ENCODE measurements at regions not wholly inside any gene's neighbourhood (a gene's known extent, or its start where the extent isn't known, plus 50 kb on each side); places are given as distances from the start of the nearest gene placed in this dataset.

- no peak for TF ChIP-seq AR (CRISPR knock-in tag; IDR thresholded peaks at IDR 0.05)
- no peak for TF ChIP-seq TP53 (CRISPR knock-in tag; IDR thresholded peaks at IDR 0.05)
- no peak for TF ChIP-seq ATF3 (CRISPR knock-in tag; conservative IDR thresholded peaks at IDR 0.05)
- TF ChIP-seq EMX1 (CRISPR knock-in tag; IDR thresholded peaks at IDR 0.05): no peak
- TF ChIP-seq NR3C1 (CRISPR knock-in tag; conservative IDR thresholded peaks at IDR 0.05; ENCODE audit: low read depth): no peak
- Mint-ChIP-seq H3K9me3 (peaks cover 22% of the 10 kb centered on the region), H3K27ac (no peak overlapping the region), H3K4me3 (no peak overlapping the region), H3K36me3 (peaks cover 12% of the 10 kb centered on the region), H3K4me1 (no peaks in the 10 kb centered on the region), H3K27me3 (ENCODE audit: low read depth) (no peaks in the 10 kb centered on the region)
- ATAC-seq: no peak
- DNase-seq (ENCODE audit: low spot score): no peak
- CTCF ChIA-PET: no interaction called here
- POLR2A ChIA-PET: no interaction called here
Measured at GRCh38 chr11:128181088-128181480, 406.3 kb downstream of the ETS1 start.

GRCh38 chr11:128180441-128181087, 406.8 kb downstream of the ETS1 start:
- ChIA-PET POLR2A (no interaction called here), CTCF (interaction anchor here (2.4 kb wide), 1 partner anchor 23 kb away, joined by 6 read pairs; no protein-coding TSS in a partner anchor)
- Mint-ChIP-seq H3K27ac (no peak overlapping the region), H3K4me1 (peaks cover under 1% of the 10 kb centered on the region; the same call in 1 of the 2 replicates), H3K9me3 (peaks cover 17% of the 10 kb centered on the region), H3K27me3 (ENCODE audit: low read depth) (no peaks in the 10 kb centered on the region), H3K4me3 (no peak overlapping the region), H3K36me3 (peaks cover 7% of the 10 kb centered on the region)
- DNase-seq (ENCODE audit: low spot score) (no peak), ATAC-seq (no peak)
- TF ChIP-seq ZBTB43 (CRISPR knock-in tag; IDR thresholded peaks at IDR 0.05) (no peak), SMAD3 (CRISPR knock-in tag; IDR thresholded peaks at IDR 0.05; ENCODE audit: borderline replicate concordance) (no peak), ZNF263 (CRISPR knock-in tag; IDR thresholded peaks at IDR 0.05; ENCODE audit: low read depth) (no peak), ZSCAN18 (CRISPR knock-in tag; IDR thresholded peaks at IDR 0.05) (no peak), JAZF1 (CRISPR knock-in tag; IDR thresholded peaks at IDR 0.05) (no peak), ZBTB21 (CRISPR knock-in tag; IDR thresholded peaks at IDR 0.05; ENCODE audit: borderline replicate concordance) (no peak), KAT7 (CRISPR knock-in tag; IDR thresholded peaks at IDR 0.05; ENCODE audit: borderline replicate concordance) (no peak)

- H3K4me1 Mint-ChIP-seq: peaks cover 10% of the 10 kb centered on the region
- DNase-seq (ENCODE audit: low spot score) (no peak), ATAC-seq (no peak)
- CTCF ChIA-PET: interaction anchor here (1.4 to 2.4 kb wide), 2 partner anchors 21 to 453 kb away, joined by 4 to 6 read pairs; no protein-coding TSS in a partner anchor
- no peak overlapping the region for H3K27ac Mint-ChIP-seq
- no peaks in the 10 kb centered on the region for H3K27me3 Mint-ChIP-seq (ENCODE audit: low read depth)
- peaks cover 6% of the 10 kb centered on the region for H3K9me3 Mint-ChIP-seq
- POLR2A ChIA-PET: interaction anchor here (0.5 kb wide), 1 partner anchor 1759 kb away, joined by 7 read pairs; no protein-coding TSS in a partner anchor
- no peak overlapping the region for H3K4me3 Mint-ChIP-seq
- no peaks in the 10 kb centered on the region for H3K36me3 Mint-ChIP-seq
- TF ChIP-seq NR2C2 (CRISPR knock-in tag; IDR thresholded peaks at IDR 0.05) (no peak), PRDM15 (CRISPR knock-in tag; IDR thresholded peaks at IDR 0.05) (no peak), ZNF281 (CRISPR knock-in tag; IDR thresholded peaks at IDR 0.05) (no peak)
Measured at GRCh38 chr11:128179512-128179911, 407.8 kb downstream of the ETS1 start.

Measured in WTC11 (cell line).